Pulmonary artery endothelial cell (primary cell): ENCODE measurements at regions not wholly inside any gene's neighbourhood (a gene's known extent, or its start where the extent isn't known, plus 50 kb on each side); places are given as distances from the start of the nearest gene placed in this dataset.

Source experiments
- DNase-seq: peaks from one replicate; pipeline ENCODE4 v3.0.0-alpha.2; 2011; ENCODE audit warnings: low read depth, low spot score

DNA sequence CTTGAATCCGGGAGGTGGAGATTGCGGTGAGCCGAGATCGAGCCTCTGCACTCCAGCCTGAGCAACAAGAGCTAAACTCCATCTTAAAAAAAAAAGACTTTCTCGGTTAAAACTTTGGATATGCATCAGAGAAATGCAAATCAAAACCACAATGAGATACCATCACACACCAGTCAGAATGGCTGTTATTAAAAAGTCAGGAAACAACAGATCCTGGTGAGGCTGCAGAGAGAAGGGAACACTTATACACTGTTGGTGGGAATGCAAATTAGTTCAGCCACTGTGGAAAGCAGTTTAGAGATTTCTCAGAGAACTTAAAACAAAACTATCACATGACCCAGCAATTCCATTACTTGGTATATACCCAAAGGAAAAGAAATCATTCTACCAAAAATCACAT lies 619.4 kb upstream of the KIRREL3 start:
- no peak for DNase-seq

DNA sequence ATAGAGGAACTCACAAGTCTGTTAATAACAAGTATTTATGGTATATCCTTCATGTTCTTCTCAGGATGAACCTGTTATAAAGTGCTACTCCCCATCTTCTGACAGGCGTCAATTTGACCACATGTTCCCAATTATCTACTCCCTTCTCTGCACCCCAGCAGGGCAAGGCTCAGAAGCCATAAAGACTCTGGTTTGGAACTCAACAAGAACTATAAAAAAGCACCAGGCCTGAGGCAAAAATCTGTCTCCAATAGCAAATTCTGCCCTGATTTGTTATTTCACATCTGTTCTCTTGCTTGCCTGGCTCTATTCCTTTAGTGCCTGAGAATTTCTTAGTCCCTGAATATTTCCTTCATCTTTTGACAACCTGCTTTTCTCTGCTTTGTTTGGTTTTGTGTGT lies 618.2 kb upstream of the KIRREL3 start:
- DNase-seq = no peak

DNA sequence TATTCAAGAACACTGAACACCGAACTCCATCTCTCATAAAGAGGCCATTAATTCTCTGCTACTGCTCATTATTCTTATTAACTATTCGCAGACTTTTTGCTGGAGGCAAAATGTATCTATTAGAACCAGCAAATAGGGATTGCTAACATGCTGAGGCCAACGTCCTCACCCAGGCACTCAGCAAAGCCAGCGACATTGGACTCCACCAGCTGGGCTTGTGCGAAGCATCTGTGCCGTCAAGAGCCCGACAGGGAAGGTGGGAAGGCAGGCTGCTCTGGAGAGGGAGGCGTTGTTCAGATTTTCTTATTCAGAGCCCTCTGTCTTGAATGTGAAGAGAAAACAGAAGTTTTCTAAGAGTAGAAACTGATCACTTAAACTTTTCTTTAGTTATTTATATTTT lies 615.6 kb upstream of the KIRREL3 start:
- DNase-seq = no peak

DNA sequence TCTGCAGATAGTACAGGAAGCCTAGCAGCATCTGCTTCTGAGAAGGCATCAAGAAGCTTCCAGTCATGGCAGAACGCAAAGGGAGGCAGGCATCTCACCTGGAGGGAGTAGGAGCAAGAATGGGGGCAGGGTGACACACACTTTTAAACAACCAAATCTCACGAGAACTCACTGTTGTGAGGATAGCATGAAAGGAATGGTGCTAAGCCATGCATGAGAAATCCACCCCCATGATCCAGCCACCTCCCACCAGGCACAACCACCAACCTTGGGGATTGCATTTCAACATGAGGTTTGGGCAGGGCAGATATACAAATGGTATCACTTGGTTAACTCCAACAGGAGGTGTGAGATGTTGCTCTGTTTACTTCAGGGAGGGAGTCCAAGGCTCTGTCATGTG lies 612.0 kb upstream of the KIRREL3 start:
- no peak for DNase-seq

DNA sequence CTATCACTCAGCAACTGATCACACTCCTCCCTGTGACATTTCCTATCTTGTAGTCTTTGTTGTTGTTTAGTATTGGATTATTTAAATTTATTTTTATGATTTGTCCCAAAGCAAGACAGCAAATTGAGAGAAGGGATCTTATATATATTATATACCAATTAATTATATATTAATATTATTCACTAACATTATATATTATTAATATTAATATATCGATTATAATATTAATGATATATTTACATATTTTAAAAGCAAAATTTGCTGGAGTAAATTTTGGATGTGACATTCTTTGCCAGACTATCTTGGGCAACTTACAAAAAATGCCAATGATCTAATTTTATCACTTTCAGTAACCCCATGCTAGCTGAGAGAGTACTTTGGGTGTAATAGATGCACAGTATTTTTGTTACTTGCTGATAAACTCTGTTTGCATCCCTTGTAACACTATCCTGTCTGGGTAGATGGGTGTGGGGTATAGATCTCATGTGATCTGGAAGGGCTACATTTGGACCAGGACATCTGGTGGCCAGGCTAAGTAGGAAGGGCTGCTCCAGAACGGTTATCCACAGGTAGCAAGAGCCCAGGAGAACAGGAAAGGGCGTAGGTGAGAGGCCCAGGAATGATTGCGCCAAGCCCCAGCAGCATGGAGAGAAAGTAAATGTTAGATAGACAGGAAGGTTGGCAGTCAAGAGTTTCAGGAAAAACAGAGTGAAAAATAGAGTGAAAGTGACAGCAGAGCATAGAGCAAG lies 608.6 kb upstream of the KIRREL3 start:
- no peak for DNase-seq

DNA sequence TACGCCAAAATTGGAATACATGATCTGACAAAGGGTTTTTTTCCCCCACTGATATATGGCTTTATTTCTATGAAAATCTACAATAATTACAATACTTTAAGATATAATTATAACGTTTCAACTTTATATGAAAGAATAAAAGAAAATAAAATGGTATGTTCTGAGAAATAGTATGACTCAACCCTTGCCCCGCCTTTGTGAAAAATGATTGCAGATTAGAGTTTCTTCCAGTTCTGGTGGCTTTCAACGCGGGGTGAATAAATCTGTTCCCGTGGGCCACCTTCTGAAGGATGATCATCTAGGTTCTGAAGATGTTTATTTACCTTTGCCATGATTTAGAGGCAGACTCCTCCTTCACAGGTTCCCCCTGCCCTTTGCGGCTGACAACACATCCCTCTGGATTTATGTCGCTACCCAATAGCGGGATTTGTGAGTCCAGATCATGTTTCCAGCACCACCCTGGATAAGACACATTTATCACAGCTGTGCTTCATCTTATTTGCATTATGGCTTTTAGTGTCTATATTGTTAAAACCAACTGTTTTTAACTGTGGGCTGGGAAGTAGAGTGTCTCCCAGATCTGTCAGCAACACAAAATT lies 607.0 kb upstream of the KIRREL3 start:
- no peak for DNase-seq

DNA sequence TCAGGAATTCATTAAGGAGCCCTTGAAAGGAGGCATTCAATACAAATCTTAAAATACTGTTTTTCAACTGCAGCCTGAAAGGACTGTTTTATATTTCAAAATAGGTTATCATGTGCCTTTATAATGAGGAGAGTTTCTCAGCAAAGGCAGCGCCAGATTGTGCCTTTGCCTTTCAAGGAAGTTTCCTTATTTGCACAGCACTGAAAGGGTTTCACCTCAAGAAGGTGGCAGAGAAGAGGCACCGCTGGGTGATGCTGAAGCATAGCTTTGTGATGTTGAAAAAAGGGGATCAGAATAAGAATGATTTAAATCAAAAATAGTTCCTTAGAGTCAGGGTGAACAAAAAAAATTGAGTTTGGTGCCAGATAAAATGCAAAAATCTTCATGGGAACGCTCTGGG lies 601.0 kb upstream of the KIRREL3 start:
- no peak for DNase-seq

DNA sequence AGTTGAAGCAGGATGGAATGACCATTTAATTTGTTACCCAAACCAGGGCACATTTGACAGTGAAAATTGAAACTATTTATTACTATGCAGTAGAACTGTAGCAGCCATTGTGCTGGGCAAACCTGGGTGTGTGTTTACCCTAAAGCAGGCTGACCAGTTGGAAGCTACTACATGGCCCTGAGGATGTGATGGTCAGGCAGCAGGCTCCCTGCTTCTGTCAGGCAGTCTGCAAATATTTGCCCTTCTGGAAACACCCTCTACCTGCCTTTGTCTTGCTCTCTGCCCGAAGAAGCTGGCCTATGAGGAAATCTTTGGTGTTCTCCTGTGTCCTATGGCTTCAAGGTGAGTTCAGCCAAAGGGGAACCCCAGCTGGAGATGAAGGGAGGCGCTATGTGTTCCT lies 600.1 kb upstream of the KIRREL3 start:
- DNase-seq = no peak

DNA sequence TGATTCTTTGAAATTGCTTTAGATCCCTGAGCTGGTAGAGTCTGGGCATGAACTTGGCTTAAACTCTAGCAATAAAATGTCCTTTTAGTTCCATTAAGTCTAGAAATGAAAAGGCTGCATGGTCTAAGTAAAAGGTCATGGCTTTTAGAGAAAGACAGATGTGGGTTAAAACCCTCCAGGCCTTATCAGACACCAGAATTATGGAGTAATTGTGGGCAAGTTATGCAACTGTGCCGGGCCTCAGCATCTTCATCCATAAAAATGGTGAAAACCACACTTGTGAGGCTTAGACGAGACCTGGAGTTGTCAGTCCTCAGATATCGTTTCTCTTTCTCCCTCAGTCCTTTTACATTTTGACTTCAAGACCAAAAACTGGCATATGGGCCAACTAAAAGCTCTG lies 597.9 kb upstream of the KIRREL3 start:
- DNase-seq = no peak

DNA sequence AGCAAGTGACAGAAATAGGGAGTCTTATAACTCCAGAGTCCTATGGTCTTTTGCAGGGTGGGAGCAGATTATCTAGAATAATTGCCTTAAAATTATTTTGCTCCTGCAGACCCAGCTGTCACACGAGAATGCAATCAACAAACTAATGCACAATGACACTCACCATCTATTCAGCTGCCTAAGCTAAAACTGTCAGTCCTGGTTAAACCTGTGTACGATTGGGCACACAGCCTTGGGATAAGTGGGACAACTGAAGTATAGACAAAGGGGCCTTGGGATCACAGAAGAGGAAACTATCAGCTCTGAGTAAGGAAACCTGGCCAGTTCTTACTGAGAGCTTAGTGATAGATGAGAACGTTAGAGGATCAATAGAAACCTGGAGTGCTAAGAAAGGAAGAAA lies 595.9 kb upstream of the KIRREL3 start:
- DNase-seq = no peak

DNA sequence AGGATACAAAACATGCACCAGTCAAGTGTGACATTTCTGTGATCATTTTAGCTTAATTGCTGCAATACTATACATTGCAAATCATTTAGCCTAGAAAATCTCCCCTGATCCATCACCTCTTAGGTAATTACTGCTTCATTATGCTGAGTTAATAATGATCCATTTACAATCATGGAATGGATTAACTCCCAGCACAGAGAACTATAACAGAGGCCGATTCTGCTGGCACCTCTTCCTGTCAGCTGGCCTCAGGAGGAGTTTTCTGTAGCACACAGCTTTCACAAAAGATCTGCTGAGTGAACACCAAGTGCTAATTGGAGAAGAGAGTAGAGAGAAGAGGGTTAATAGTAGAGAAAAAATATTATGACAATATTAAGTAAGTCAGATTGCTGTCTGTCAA lies 591.8 kb upstream of the KIRREL3 start:
- DNase-seq = no peak

DNA sequence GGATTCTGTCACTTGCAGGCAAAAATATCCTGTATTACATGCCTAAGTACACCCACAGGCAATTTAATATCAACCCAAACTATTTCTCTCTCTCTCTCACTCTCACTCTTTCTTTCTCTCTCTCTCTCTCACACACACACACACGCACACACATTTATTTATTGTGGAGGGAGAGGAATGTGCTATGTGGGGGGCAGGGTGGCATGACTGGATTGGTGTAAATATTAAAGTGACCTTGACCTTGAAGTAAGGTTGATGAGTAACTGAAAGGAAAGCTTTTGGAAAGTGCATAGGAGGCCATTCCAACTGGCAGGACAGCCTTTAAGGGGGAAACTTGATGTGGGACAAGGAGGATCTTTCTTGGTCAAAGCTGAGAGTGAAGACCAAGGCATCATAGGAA lies 589.7 kb upstream of the KIRREL3 start:
- DNase-seq = no peak

DNA sequence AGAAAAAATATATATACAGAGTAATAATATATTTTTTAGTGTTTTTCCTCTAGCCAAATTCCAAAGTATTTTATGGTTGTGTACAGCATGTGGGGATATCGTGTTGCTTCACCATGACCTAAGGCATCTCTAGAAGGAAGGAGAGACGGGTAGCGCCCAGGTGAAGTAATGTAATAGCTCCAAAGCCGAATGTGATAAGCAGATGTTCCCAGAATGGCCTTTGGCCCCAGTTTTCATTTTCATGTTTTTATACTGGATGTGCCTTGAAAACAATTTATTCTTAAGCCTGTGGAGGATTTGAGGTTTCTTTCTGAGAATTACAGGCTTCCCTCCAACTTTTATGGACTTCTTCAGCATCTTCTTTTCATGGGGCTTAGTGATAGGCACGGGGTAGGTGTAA lies 587.9 kb upstream of the KIRREL3 start:
- DNase-seq = no peak

DNA sequence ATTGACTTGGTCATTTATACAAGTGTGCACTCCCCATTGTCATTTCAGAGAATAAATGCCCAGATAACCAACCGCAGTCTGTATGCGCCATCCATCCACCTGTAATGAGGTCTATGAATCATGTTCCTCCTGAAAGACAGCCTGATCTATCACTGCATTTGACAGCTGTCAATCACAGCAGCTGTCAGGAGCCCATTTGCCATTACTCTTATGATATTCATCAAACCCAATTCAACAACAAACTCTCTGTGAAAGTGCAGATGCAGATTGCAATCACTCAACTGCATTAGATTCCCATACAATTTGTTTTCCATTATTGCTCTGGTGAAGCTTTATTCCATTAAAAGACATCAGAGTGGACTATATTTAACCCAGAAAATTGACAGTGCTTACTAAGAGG lies 586.9 kb upstream of the KIRREL3 start:
- DNase-seq = no peak

DNA sequence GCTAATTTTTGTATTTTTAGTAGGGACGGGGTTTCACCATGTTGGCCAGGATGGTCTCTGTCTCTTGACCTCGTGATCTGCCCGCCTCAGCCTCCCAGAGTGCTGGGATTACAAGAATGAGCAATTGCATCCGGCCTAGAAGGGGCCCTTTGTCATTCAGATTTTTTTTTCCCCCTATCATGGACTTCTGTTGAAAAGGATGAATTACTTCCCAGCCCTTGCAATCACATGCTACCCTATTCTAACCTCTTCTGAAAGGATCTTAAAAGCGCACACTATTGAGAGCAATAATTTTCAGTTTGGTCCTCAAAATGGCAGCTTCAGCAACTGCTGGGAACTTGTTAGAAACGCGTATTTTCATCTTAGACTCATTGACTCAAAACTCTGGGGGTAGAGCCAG lies 575.6 kb upstream of the KIRREL3 start:
- no peak for DNase-seq

DNA sequence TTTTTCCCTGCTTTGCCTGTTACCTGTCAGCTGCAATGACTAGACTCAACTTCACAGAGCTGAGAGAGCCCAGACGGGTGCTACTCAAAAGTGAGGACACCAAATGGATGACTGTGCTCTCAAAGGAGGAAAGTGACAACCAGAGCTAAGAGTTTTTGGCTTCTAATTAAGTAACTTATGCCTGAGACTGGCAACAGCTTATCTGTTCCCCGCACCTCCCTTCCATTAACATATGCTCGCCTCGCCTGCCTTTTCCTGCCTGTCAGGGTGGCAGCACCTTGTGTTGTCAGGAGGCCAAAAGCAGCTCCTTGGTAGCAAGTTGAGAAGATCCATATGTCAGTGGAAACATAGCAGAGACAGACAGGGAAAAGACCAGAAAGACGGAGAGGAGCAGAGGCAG lies 573.9 kb upstream of the KIRREL3 start:
- no peak for DNase-seq

DNA sequence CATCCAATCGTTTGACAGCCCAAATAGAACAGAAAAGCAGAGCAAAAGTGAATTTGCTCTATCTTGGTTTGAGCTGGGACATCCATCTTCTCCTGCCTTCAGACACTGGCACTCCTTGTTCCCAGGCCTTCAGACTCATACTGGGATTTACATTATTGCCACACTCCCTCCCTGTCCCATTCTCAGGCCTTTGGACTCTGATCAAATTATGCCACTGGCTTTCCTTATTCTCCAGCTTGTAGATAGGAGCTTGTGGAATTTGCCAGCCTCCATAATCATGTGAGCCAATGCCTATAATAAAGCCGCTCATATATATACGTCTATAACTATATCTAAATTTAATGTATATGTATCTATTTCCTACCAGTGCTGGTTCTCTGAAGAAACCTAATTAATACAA lies 568.3 kb upstream of the KIRREL3 start:
- no peak for DNase-seq

DNA sequence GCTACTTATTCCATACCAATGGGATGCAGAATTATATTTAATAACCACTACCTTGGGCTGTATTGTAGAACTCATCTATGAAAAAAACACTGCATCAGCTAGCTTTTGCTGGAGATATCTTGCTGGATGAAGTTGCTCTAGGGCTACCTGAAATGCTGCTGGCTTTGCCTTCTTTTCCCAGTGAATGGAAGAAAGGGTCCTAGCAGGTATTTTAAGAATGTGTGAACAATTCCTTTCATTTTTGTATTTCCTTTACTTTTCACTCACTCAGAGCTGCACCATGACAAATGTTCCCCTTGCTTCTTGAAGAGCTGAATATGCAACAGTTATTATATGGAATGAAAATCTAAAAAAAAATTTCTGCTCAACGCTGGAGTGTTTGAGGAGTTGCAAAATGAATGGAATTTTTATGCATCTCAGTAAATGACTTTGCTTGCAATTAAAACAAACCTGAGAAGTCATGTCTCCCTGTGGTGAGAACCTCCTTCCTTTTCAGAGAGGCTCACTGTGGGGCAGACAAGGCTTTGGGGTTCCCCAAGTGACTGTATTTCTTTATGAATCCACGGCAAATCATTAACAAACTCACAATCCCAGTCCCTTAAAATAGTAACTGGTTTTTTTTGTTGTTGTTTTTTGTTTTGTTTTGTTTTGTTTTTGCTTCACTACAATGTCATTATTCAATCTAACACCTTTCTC lies 566.8 kb upstream of the KIRREL3 start:
- no peak for DNase-seq

DNA sequence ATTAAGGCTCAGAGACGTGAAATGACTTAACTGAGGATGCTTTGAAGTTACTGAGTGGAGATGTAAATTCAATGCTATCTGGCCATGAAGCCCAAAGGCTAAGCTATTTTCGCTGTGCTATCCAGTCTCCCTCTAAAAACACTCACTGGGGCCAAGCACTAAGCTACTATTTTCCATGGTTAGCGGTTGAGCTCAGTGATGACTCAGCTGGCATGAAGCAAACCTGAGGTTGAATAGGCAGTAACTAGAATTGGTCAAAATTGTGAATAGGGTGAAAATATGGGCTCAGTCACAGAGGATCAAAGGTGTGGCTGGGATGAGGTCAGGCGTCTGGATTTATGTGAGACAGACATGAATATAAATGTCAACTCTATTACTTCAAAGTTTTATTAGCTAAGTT lies 564.2 kb upstream of the KIRREL3 start:
- DNase-seq = no peak

DNA sequence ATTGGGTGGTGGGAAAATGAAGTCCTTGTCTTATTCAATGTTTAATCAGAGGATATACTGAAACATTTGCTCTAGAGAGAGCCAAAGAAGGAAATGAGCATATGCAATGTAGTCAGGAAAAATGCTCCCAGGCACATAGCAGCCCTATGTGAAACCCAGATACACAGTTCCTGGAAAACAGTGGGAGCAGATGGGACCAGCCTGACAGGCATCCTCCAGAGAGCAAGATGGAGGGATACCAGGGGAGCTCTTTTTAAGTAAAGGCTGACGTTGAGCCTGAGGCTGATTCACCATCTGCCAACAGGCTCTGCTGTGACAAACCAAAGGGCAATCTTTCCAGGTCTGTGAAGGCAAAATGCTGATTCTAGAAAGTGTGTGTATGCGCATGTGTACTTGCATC lies 559.4 kb upstream of the KIRREL3 start:
- no peak for DNase-seq

DNA sequence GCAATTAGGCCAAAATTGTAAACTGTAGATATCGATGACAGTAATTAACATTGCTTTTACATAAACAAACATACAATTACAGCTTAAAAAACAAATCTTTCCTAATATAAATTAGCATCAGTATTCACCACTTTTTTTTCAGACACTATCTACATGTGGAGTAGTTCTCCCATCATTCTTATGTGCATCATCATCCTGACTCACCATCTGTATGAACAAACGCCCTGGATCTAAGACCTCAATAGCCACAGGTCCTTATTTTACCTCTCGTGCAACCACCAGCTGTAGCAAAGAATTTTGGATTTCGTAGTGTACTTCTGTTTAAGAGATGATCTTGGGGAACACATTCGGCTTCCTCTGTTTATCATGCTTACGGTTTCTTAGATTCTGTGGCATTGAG lies 551.9 kb upstream of the KIRREL3 start:
- DNase-seq = no peak

DNA sequence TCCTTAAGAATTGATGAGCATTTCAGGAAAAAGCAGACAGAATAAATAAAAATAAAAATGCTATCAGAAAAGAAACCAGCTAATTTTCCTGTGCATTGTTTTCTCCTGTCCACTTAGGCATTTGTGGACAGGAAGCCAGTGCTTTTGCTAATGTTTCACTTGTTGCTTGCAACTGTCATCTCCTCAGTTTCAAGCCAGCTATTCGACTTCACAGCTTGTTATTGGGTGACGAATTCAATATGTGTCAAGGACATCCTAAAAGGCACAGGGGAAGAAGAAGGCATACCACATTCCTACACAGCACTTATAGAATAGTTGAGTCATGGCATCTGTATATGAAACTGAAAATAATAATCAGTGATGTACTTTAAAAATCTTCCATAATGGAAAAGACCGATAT lies 530.6 kb upstream of the KIRREL3 start:
- DNase-seq = no peak

DNA sequence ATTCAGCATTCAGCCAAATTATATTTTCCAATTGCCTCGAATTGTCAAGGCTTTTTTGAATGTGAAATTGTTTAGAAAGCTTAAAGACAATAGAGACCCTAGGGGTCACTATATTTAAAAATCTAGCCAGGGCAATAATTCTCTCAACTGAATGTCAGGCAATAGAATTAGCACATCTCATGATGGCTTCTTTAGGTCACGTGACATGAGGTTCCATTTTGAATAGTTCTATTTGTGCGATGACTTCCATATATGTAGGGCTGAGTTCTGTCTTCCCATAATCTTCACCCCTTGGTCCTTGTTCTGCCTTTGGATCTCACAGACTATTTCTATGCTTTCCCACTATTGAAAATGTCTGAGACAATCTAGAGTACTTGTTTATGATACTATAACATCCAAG lies 527.7 kb upstream of the KIRREL3 start:
- DNase-seq = no peak
